ENCODE measurements at regions not wholly inside any gene's neighbourhood (a gene's known extent, or its start where the extent isn't known, plus 50 kb on each side); places are given as distances from the start of the nearest gene placed in this dataset.

DNA sequence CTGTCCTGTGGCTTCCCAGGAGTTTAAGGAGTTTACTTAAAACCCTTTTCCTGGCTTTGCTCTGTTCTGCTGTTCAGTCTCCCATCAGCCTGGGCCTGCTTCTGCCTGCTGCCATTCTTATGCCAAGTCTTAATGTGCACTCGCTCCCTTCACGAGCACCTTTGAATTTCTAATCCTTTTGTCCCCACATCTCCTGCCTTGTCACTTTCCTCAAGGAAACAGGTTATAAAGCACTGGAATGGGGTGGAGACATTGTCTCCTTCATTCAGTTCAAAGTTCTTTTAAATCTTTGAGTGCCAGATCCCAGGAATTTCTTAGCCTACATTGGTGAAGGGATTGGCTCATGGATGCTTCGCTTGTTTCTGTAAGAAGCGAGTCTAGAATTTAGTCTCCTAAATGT lies 87.2 kb upstream of the LIFR start:
- DNase-seq (ENCODE audit: low spot score) = no peak

- DNase-seq (ENCODE audit: low spot score) = no peak
Measured at GRCh38 chr5:38645508-38645907, 89.1 kb upstream of the LIFR start.

GRCh38 chr5:38648703-38649291 lies 92.4 kb upstream of the LIFR start:
- no peak for DNase-seq (ENCODE audit: low spot score)

DNA sequence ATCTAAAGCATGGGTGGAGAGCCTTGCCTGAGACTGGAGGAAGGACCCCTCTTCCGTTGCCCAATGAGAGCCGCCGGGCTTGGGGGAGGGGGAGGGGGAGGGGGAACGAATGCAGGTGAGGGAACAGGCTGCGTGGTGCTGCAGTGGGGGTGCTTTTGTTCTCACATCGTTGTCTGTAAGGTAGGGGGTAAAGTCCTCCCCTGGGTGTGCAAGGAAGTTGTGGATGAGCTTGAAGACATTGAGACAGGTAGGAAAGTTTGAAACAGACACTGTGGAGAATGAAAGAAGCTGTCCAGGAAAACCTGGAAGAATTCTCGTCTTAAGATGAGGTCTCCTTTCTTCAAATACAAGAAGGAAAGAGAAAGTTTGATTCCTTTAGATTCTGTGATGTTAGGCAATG lies 94.1 kb upstream of the LIFR start:
- DNase-seq (ENCODE audit: low spot score) = no peak

DNA sequence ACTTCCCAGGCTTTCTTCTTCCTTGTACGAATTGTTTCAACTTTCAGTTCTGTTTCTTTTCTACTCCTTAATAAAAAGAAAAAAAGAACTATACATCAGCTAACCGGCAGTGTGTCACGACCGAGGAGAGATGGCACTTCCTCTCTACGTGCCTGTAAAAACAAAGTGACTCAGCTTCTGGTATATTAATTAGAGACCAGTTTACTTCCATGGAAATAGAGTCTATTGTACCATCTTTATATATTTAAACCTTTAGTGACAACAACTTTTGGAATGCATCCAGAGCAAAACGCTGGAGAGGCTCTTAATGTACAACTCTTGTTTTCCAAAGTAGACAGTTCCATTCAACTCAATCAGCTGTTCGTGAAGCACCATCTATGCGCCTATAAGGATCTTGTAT lies 94.5 kb upstream of the LIFR start:
- no peak for DNase-seq (ENCODE audit: low spot score)

DNA sequence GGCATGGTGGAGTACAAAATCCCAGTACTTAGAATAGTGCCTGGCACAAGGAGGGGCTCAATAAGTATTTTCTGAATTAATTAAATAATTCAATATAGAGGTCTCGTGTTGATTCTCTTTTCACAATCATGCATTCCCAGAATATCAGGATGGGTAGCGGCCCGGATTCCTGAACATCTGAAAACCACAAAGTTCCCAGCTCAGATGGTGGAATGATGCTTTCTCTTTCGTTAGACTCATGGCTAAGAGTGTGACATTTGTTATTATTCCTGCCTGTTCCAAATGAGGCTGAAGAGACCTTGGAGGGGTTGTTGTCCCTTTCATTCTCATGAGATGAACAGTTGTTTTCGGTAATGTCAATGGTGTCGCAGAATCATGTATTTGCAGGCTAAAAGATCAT lies 95.4 kb upstream of the LIFR start:
- no peak for DNase-seq (ENCODE audit: low spot score)

GRCh38 chr5:38653389-38653788 lies 96.9 kb upstream of the LIFR start:
- no peak for DNase-seq (ENCODE audit: low spot score)

DNA sequence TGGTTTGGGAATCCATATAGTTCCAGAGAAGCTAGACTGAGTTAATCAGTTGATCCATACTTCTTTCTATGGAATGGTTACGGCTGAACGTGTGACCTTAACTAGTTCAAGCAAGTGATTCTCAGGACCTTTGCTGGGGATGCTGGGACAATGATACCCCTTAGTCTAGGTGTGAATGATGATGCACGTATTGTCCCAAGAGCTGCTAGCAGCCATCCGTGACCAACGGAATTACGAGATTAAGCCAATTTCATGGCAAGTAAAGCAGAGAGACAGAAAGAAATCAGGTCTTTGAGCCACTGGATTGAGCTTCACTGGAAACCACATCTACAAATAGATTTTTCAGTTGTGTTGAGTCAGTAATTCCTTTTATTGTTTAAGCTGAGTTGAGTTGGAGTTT lies 99.2 kb upstream of the LIFR start:
- DNase-seq (ENCODE audit: low spot score) = no peak

DNA sequence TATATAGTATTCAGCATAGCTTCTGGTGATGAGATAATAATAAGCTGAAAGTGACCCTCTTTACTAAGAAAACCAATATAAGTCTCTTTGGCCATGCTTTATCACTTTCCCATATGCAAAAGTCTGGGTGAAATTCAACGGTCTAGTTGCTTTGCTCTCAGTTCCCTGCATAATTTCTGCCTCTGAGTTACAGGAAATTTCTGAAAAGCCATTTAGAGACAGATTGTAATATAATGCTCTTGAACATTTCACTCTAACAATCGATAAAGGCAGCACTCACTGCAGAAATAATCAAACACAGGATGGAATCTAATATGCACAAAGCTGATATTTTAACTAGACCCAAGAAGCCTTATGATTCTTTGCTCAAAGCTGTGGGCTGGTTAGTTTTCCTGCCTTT lies 100.1 kb upstream of the LIFR start:
- DNase-seq (ENCODE audit: low spot score) = no peak

DNA sequence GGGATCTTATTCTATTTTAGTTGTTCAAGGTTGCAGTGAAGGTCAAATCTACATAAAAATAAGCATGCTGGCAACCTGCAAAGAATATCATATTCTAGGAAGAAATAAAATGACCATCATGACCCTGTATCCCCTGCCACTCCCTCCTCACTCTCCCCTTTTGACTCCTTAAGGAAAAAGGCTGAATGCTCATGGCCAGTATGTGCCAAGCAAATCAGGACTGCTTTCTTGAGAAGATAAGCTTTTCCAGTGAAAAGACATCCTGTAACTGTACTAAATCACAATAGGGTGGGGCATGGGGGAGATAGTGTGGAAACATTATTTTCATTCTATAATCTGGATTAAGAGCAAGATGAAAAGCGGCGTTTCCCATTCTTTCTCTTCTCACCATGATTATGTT lies 100.6 kb upstream of the LIFR start:
- no peak for DNase-seq (ENCODE audit: low spot score)

DNA sequence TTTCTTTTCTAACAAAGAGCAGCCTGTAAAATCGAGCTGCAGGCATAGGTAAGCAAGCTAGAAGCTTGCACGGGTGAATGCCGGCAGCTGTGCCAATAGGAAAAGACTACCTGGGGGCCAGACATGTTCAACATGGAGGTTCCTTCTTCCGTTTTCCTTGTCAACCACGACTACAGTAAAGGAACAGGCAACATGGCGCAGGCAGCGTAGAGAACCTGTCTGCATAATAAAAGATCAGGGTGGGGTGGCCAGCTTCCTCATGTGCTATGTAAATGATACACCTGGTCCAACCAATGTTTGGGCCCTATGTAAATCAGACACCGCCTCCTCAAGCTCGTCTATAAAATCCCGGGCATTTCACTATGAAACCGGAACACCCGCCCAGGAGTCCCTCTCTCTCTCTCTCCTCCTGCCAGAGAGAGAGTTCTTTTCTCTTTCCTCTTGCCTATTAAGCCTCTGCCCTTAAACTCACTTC lies 103.8 kb upstream of the LIFR start:
- no peak for DNase-seq (ENCODE audit: low spot score)

- no peak for DNase-seq (ENCODE audit: low spot score)
Measured at GRCh38 chr5:38662090-38662489, 105.6 kb upstream of the LIFR start.

DNA sequence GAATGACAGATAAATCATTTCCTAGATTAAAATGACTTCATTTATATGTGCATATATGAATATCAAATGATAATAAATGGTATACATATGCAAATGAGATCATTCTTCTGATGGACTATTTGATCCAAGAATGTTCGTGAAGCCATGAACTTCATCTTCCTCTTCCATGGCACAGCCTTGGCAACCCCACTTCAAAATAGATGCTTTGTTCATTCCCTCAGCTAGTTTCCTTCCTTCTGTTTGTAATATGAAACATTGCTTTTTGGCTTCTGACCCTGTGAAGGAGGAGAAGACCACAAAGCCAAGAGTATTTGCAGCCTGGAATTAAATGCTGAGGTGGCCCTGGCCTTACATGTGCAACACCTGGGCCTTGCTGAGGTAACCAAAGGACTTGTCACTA lies 106.8 kb upstream of the LIFR start:
- DNase-seq (ENCODE audit: low spot score) = no peak

DNA sequence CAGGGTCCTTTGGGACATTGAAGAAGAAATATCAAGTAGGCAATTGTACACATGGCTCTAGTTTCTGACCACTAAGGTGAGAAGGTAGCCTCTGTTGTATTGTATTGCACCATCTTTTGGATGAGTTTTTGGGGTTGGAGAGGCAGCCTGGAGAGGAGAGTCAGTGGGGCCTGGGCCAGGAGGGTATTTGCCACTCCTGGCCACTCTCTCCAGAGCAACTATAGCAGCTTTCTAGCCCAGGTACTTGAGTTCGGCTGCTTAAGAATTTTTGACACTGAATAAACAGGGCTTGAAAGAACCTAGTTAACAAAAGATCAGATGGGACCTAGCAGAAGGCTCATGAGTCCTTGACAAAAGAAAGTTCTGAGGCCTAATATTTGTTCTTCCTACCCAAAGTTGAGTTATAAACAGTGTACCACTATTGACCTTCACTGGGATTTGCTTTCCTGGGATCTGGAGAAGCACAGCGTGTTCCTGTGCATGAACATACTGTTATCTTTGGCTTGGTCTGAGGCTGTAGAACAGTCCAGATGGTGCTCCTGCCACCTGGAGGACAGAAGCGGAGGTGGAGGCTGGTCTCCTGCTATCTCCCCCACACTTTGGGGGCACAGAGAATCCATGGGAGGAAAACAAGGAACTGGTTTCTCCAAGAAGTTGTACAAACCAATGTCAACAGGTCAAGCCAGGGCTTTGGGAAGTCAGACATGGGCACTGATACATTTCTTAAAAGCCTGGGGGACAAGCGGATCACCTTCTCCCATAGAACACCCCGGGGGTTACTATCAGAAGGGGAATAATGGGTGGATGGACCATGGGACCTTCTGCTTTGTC lies 110.4 kb upstream of the LIFR start:
- no peak for DNase-seq (ENCODE audit: low spot score)

DNA sequence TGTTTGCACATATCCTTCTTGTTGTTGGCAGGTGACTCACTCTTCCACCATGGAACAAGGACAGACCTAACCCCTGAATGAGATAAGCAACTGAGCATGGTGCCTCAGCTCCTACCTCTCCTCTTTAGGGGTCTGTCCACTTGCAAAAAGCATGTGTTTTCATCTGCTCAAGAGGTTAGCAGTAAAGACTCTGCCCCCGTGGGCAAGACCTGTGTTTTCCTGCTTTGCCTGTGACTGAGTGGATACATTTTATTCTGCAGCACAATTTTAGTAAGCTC lies 111.0 kb upstream of the LIFR start:
- no peak for DNase-seq (ENCODE audit: low spot score)

DNA sequence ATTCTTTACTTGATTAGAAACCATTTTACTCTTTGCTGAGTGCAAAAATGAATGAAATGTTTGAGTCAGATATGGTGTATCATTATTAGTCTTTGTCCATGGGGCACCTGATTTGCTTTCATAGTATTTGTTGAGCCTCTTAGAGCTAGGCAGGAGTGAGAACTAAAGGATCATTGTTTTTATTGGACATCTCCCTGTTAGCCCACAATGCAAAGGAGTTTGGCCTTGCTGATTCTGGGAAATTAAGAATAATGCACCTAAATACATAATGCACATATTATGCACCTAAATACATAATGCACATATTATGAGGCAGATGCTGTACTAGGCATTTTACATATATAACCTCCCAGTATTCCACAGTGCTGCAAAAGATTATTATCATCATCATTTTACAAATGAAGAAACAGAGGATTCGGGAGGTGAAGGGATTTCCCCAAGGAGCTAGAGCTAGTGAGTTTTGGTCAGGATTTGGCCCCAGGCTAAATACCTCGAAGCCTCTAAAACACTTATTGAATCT lies 113.0 kb upstream of the LIFR start:
- no peak for DNase-seq (ENCODE audit: low spot score)

DNA sequence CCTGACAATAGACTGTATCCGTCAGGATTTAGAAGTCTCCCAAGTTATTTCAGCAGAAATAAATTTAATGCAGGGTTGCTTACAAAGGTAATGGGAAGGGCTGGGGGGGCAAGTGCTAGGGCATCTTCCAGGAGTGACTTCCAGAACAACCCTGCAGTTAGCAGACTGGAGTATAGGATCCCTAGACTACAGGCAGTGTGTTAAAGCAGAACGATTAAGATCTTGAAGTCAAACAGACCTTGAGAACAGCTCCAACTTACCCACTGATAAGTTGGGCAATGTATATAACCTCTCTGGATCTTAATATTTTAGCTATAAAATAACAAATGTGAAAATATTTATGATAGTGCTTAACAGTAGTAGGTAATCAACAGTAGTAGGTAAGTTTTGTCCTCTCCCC lies 113.6 kb upstream of the LIFR start:
- DNase-seq (ENCODE audit: low spot score) = no peak

- no peak for DNase-seq (ENCODE audit: low spot score)
Measured at GRCh38 chr5:38670878-38671277, 114.4 kb upstream of the LIFR start.

GRCh38 chr5:38672059-38672788 lies 115.8 kb upstream of the LIFR start:
- DNase-seq (ENCODE audit: low spot score) = no peak

GRCh38 chr5:38673671-38674071 lies 117.2 kb upstream of the LIFR start:
- no peak for DNase-seq (ENCODE audit: low spot score)

- DNase-seq (ENCODE audit: low spot score) = no peak
Measured at GRCh38 chr5:38675443-38675842, 119.0 kb upstream of the LIFR start.

DNA sequence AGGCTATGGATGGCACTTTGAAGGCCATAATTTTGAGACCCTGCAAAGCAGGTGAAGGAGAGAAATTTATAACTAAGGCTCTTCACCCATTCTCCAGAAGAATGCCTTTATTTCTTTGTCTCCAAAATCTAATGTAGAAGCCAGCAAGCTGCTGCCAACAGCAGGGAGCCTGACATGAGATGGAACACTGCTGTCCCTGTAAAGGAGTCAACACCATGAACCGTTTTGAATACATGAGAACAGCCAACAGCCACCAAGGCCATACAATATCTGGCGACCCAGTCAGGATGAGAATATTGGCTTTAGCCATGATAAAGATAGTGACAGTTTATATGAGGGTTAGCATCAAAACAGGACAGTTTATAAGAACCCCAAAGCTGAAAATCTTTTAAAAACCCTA lies 121.2 kb upstream of the LIFR start:
- peak; percentile 49 for DNase-seq (ENCODE audit: low spot score)

- DNase-seq (ENCODE audit: low spot score) = peak; percentile 62
Measured at GRCh38 chr5:38678076-38678475, 121.6 kb upstream of the LIFR start.
